HCT116 (cell line): ENCODE measurements at regions not wholly inside any gene's neighbourhood (a gene's known extent, or its start where the extent isn't known, plus 50 kb on each side); places are given as distances from the start of the nearest gene placed in this dataset.

Experiments
- ATAC-seq: fragments of 200-7000 bp; cut with Tn5 transposase; 2 replicates; pipeline ENCODE4 v1.9.1; 2020; ENCODE audit warnings: mild to moderate bottlenecking, moderate library complexity
- BruUV-seq: library from RNA; stranded (reverse); fragments of 400-500 nt; replicated peaks from 2 replicates; lab custom pipeline; 2021; lab: Mats Ljungman, UMichigan
- CTCF ChIA-PET: fragments of 300-600 bp; sonication (Branson Sonifier 250); formaldehyde crosslinking; loops from one replicate; lab custom pipeline; 2021; ENCODE audit warnings: antibody characterized with exemption; lab: Charles Lee
- POLR2A ChIA-PET: fragments of 300-600, 350-600 bp; sonication (Branson Sonifier 250); formaldehyde crosslinking; loops from one replicate; lab custom pipeline; 2021; ENCODE audit warnings: antibody characterized with exemption; lab: Charles Lee
- RAD21 ChIA-PET, 2 experiments: fragments of 300-600 bp; sonication (Branson Sonifier 250); formaldehyde crosslinking; loops; one replicate each; lab custom pipeline; 2023; ENCODE audit warnings: low total read pairs in 2 of 2; ENCODE audit not compliant: uncharacterized antibody in 2 of 2, unreplicated experiment in 2 of 2, low non-redundant PET in 1 of 2; lab: Charles Lee
- DNase-seq: peaks from one replicate; pipeline ENCODE4 v3.0.0-alpha.2; 2010; ENCODE audit warnings: low read depth, low spot score
- H2AFZ ChIP-seq: fragments of 200-600 bp; shearing (Covaris generic), sonication (generic); 2 replicates; pipeline ENCODE4 v1.6.1; 2017; ENCODE audit warnings: low read depth, mixed run types, mixed read lengths, antibody characterized with exemption, low read length; ENCODE audit not compliant: poor library complexity, severe bottlenecking
- H3K27ac ChIP-seq: 2 replicates; pipeline ENCODE4 v1.5.1; 2012; ENCODE audit warnings: low read depth, low read length
- H3K27me3 ChIP-seq: fragments of 200-600 bp; sonication (generic); 2 replicates; pipeline ENCODE4 v1.6.1; 2016; ENCODE audit warnings: mixed run types, low read length, mixed read lengths; ENCODE audit not compliant: insufficient read depth
- H3K36me3 ChIP-seq, 2 experiments: fragments of 200-500 bp in 1 of 2; fragments of 200-600 bp in 1 of 2; sonication (Bioruptor generic) in 1 of 2; sonication (generic) in 1 of 2; 2 replicates each; pipeline versions ENCODE4 v1.5.1 to v1.6.1; 2014 to 2016; ENCODE audit warnings: low read length in 2 of 2, inconsistent platforms in 1 of 2, mixed read lengths in 1 of 2, mixed run types in 1 of 2; ENCODE audit not compliant: insufficient read depth in 2 of 2, control insufficient read depth in 1 of 2
- H3K4me1 ChIP-seq, 2 experiments: fragments of 200-600 bp in 1 of 2; sonication (generic) in 1 of 2; 2 replicates each; pipeline versions ENCODE4 v1.5.1 to v1.6.1; 2012 to 2017; ENCODE audit warnings: low read length in 2 of 2, inconsistent platforms in 1 of 2, mild to moderate bottlenecking in 1 of 2, mixed read lengths in 1 of 2, mixed run types in 1 of 2, moderate library complexity in 1 of 2; ENCODE audit not compliant: insufficient read depth in 2 of 2, control insufficient read depth in 1 of 2
- H3K4me2 ChIP-seq: fragments of 200-600 bp; sonication (generic); 2 replicates; pipeline ENCODE4 v1.6.1; 2017; ENCODE audit warnings: mixed run types, low read length, mixed read lengths
- H3K4me3 ChIP-seq, 2 experiments: fragments of 200-600 bp in 1 of 2; sonication (generic) in 1 of 2; replicated peaks in 1 of 2; 2 replicates each; pipeline ENCODE4 v1.5.1; 2011 to 2016; ENCODE audit warnings: low read length in 2 of 2, control low read depth in 1 of 2, low read depth in 1 of 2, mild to moderate bottlenecking in 1 of 2, mixed read lengths in 1 of 2, mixed run types in 1 of 2
- H3K79me2 ChIP-seq: fragments of 200-600 bp; sonication (generic); 2 replicates; pipeline ENCODE4 v1.6.1; 2017; ENCODE audit warnings: mild to moderate bottlenecking, mixed run types, low read length, moderate library complexity, mixed read lengths; ENCODE audit not compliant: insufficient read depth
- H3K9ac ChIP-seq: fragments of 200-600 bp; sonication (generic); 2 replicates; pipeline ENCODE4 v1.6.1; 2016; ENCODE audit warnings: low read length, mixed read lengths
- H3K9me2 ChIP-seq: fragments of 200-600 bp; sonication (generic), shearing (Covaris generic); 2 replicates; pipeline ENCODE4 v1.6.1; 2017; ENCODE audit warnings: mixed run types, mild to moderate bottlenecking, moderate library complexity; ENCODE audit not compliant: insufficient read depth
- H3K9me3 ChIP-seq, 2 experiments: fragments of 200-500 bp in 1 of 2; fragments of 200-600 bp in 1 of 2; sonication (Bioruptor generic) in 1 of 2; sonication (generic) in 1 of 2; 2 replicates each; pipeline ENCODE4 v1.6.1; 2014 to 2017; ENCODE audit warnings: low read length in 2 of 2, mixed read lengths in 2 of 2, inconsistent platforms in 1 of 2, low read depth in 1 of 2, mild to moderate bottlenecking in 1 of 2, mixed run types in 1 of 2, moderate library complexity in 1 of 2; ENCODE audit not compliant: control insufficient read depth in 1 of 2, insufficient read depth in 1 of 2
- H4K20me1 ChIP-seq: fragments of 200-600 bp; sonication (generic), shearing (Covaris generic); 2 replicates; pipeline ENCODE4 v1.6.1; 2017; ENCODE audit warnings: mixed run types, mild to moderate bottlenecking, moderate library complexity; ENCODE audit not compliant: insufficient read depth
- CBX3 ChIP-seq: IDR thresholded peaks from 2 replicates; pipeline ENCODE4 v1.6.1; 2012; ENCODE audit warnings: low read depth
- ELF1 ChIP-seq: IDR thresholded peaks from 2 replicates; pipeline ENCODE4 v1.6.1; 2012; ENCODE audit warnings: low read depth, borderline replicate concordance
- EZH2 ChIP-seq: fragments of 200-600 bp; sonication (generic); IDR thresholded peaks from 2 replicates; pipeline ENCODE4 v1.6.1; 2017; ENCODE audit warnings: antibody characterized with exemption, mixed run types
- EZH2phosphoT487 ChIP-seq: fragments of 200-600 bp; IDR thresholded peaks from 2 replicates; pipeline ENCODE4 v1.6.1; 2018; ENCODE audit warnings: antibody characterized with exemption, borderline replicate concordance
- FOSL1 ChIP-seq: IDR thresholded peaks from 2 replicates; pipeline ENCODE4 v1.6.1; 2012; ENCODE audit warnings: low read depth
- POLR2A ChIP-seq: IDR thresholded peaks from 2 replicates; pipeline ENCODE4 v1.7.0; 2011; ENCODE audit warnings: borderline replicate concordance; ENCODE audit not compliant: insufficient read depth, insufficient read length; ENCODE audit errors: extremely low read depth
- POLR2AphosphoS5 ChIP-seq: IDR thresholded peaks from 2 replicates; pipeline ENCODE4 v1.6.1; 2011; ENCODE audit warnings: mild to moderate bottlenecking, low read depth, low read length, moderate library complexity
- RAD21 ChIP-seq: IDR thresholded peaks from 2 replicates; pipeline ENCODE4 v1.6.1; 2012; ENCODE audit warnings: low read depth, mild to moderate bottlenecking
- ZNF274 ChIP-seq: fragments of 200-500 bp; sonication (Bioruptor generic); IDR thresholded peaks from 2 replicates; pipeline ENCODE4 v1.6.1; 2014; ENCODE audit warnings: mild to moderate bottlenecking, low read depth, low read length, inconsistent platforms
- intact Hi-C: fragments of 100-400 bp; cut with micrococcal nuclease; formaldehyde crosslinking; loops from 2 replicates; pipeline ENCODE4 v1.10.0; 2022
- TF ChIP-seq, protein P1 (sequence below): IDR thresholded peaks from 2 replicates; pipeline ENCODE4 v1.6.1; 2012; ENCODE audit warnings: low read depth
- TF ChIP-seq, protein P2 (sequence below): IDR thresholded peaks from 2 replicates; pipeline ENCODE4 v1.6.1; 2012
- TF ChIP-seq, protein P3 (sequence below), 3 experiments: fragments of 200-600 bp in 1 of 3; sonication (generic) in 1 of 3; IDR thresholded peaks in 2 of 3; conservative IDR thresholded peaks in 1 of 3; 2 replicates each; pipeline ENCODE4 v1.5.1; 2012 to 2017; ENCODE audit warnings: low read depth in 2 of 3, low read length in 2 of 3, antibody characterized with exemption in 1 of 3, borderline replicate concordance in 1 of 3, control low read depth in 1 of 3, mild to moderate bottlenecking in 1 of 3, mixed read lengths in 1 of 3, mixed run types in 1 of 3, moderate library complexity in 1 of 3; ENCODE audit not compliant: insufficient read depth in 1 of 3
- TF ChIP-seq, protein P4 (sequence below): IDR thresholded peaks from 2 replicates; pipeline ENCODE4 v1.6.1; 2011; ENCODE audit warnings: mild to moderate bottlenecking, low read length, moderate library complexity; ENCODE audit not compliant: insufficient replicate concordance; ENCODE audit errors: extremely low read depth

DNA sequence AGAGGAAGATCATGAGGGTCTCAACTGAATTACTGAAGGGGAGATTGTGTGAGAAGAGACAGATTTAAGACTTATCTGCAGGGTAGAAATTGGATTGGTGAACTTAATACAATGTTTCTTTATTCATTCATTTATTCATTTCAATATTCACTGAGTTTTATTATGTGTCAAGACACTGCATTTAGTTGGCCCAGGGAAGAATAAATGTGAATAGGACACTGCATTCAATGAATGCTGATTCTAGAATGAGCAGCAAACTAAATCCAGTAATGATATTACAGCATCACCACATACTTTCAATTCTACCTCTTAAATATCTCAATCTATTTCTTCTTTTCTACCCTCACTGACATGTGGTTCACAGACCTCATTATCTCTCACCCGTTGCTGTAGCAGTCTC, 149.0 kb upstream of the TACR1 start:
- POLR2A ChIA-PET: no interaction called here
- no peak overlapping the region for H3K9ac ChIP-seq
- BruUV-seq: no TSS peak
- H3K9me3 ChIP-seq: no peaks in the 10 kb centered on the region
- no peak overlapping the region for H3K4me2 ChIP-seq
- TF ChIP-seq, protein P1, sequence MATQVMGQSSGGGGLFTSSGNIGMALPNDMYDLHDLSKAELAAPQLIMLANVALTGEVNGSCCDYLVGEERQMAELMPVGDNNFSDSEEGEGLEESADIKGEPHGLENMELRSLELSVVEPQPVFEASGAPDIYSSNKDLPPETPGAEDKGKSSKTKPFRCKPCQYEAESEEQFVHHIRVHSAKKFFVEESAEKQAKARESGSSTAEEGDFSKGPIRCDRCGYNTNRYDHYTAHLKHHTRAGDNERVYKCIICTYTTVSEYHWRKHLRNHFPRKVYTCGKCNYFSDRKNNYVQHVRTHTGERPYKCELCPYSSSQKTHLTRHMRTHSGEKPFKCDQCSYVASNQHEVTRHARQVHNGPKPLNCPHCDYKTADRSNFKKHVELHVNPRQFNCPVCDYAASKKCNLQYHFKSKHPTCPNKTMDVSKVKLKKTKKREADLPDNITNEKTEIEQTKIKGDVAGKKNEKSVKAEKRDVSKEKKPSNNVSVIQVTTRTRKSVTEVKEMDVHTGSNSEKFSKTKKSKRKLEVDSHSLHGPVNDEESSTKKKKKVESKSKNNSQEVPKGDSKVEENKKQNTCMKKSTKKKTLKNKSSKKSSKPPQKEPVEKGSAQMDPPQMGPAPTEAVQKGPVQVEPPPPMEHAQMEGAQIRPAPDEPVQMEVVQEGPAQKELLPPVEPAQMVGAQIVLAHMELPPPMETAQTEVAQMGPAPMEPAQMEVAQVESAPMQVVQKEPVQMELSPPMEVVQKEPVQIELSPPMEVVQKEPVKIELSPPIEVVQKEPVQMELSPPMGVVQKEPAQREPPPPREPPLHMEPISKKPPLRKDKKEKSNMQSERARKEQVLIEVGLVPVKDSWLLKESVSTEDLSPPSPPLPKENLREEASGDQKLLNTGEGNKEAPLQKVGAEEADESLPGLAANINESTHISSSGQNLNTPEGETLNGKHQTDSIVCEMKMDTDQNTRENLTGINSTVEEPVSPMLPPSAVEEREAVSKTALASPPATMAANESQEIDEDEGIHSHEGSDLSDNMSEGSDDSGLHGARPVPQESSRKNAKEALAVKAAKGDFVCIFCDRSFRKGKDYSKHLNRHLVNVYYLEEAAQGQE: no peak
- H3K27me3 ChIP-seq: peaks cover 19% of the 10 kb centered on the region; the same call in 1 of the 2 replicates
- H3K9me2 ChIP-seq: no peaks in the 10 kb centered on the region
- CTCF ChIA-PET: no interaction called here
- ATAC-seq: no peak
- no peak for DNase-seq
- no peak overlapping the region for H3K27ac ChIP-seq
- no peaks in the 10 kb centered on the region for H4K20me1 ChIP-seq
- H3K36me3 ChIP-seq: no peaks in the 10 kb centered on the region
- H3K79me2 ChIP-seq: no peaks in the 10 kb centered on the region
- RAD21 ChIA-PET: no interaction called here
- intact Hi-C loops: no loop called here
- no peaks in the 10 kb centered on the region for H3K4me1 ChIP-seq
- H2AFZ ChIP-seq: no peak overlapping the region
- H3K4me3 ChIP-seq: no peak overlapping the region

DNA sequence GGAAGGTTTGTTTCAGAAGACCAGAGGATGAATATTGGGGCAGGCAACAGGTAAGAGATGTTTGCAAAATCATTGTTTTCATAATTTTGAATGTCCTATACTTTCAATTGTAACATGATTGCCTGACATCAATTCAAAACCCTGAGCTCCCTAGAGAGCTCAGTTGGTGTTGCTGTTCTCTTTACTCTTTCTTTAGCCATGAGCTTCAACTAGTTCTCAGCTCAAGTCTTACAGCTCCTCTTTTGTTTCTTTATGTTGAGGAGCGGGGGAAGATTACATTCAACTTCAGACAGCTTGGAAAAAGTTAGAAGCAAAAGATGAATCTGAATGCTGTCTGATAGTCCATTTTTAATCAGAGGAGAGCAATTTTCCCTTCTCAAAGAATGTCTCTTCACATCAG, 144.8 kb upstream of the TACR1 start:
- intact Hi-C loops: loop anchor here (5.0 kb wide), 1 partner anchor 527 kb away; no protein-coding TSS in a partner anchor
- CTCF ChIA-PET: no interaction called here
- TF ChIP-seq POLR2A: no peak
- TF ChIP-seq, protein P2, sequence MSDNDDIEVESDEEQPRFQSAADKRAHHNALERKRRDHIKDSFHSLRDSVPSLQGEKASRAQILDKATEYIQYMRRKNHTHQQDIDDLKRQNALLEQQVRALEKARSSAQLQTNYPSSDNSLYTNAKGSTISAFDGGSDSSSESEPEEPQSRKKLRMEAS: no peak
- TF ChIP-seq EZH2: no peak
- TF ChIP-seq ELF1: no peak
- TF ChIP-seq, protein P3, sequence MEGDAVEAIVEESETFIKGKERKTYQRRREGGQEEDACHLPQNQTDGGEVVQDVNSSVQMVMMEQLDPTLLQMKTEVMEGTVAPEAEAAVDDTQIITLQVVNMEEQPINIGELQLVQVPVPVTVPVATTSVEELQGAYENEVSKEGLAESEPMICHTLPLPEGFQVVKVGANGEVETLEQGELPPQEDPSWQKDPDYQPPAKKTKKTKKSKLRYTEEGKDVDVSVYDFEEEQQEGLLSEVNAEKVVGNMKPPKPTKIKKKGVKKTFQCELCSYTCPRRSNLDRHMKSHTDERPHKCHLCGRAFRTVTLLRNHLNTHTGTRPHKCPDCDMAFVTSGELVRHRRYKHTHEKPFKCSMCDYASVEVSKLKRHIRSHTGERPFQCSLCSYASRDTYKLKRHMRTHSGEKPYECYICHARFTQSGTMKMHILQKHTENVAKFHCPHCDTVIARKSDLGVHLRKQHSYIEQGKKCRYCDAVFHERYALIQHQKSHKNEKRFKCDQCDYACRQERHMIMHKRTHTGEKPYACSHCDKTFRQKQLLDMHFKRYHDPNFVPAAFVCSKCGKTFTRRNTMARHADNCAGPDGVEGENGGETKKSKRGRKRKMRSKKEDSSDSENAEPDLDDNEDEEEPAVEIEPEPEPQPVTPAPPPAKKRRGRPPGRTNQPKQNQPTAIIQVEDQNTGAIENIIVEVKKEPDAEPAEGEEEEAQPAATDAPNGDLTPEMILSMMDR (IDR thresholded peaks at IDR 0.05 in 2 of 3, conservative IDR thresholded peaks at IDR 0.05 in 1 of 3; ENCODE audit: borderline replicate concordance in 1 of 3, insufficient read depth in 1 of 3, low read depth in 2 of 3, low read length in 2 of 3): no peak
- TF ChIP-seq RAD21: no peak
- no peak for TF ChIP-seq POLR2AphosphoS5
- no peak for TF ChIP-seq ZNF274
- no peak for TF ChIP-seq EZH2phosphoT487
- no peak for TF ChIP-seq FOSL1
- no peak for TF ChIP-seq CBX3
- TF ChIP-seq, protein P4, sequence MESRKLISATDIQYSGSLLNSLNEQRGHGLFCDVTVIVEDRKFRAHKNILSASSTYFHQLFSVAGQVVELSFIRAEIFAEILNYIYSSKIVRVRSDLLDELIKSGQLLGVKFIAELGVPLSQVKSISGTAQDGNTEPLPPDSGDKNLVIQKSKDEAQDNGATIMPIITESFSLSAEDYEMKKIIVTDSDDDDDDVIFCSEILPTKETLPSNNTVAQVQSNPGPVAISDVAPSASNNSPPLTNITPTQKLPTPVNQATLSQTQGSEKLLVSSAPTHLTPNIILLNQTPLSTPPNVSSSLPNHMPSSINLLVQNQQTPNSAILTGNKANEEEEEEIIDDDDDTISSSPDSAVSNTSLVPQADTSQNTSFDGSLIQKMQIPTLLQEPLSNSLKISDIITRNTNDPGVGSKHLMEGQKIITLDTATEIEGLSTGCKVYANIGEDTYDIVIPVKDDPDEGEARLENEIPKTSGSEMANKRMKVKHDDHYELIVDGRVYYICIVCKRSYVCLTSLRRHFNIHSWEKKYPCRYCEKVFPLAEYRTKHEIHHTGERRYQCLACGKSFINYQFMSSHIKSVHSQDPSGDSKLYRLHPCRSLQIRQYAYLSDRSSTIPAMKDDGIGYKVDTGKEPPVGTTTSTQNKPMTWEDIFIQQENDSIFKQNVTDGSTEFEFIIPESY: no peak

More for the DNA sequence above, 144.8 kb upstream of the TACR1 start:
- no peak overlapping the region for H3K27ac ChIP-seq
- no peaks in the 10 kb centered on the region for H3K9me3 ChIP-seq
- H3K4me1 ChIP-seq: no peaks in the 10 kb centered on the region
- ChIA-PET POLR2A (no interaction called here), RAD21 (no interaction called here)
- ATAC-seq (no peak), DNase-seq (no peak)
- no peaks in the 10 kb centered on the region for H3K9me2 ChIP-seq
- no peak overlapping the region for H3K9ac ChIP-seq
- peaks cover 34% of the 10 kb centered on the region for H3K27me3 ChIP-seq
- no peak overlapping the region for H3K4me2 ChIP-seq
- no TSS peak for BruUV-seq
- no peak overlapping the region for H2AFZ ChIP-seq
- H3K4me3 ChIP-seq: no peak overlapping the region
- no peaks in the 10 kb centered on the region for H3K36me3 ChIP-seq
- H3K79me2 ChIP-seq: no peaks in the 10 kb centered on the region
- no peaks in the 10 kb centered on the region for H4K20me1 ChIP-seq
